ENCODE measurements at regions not wholly inside any gene's neighbourhood (a gene's known extent, or its start where the extent isn't known, plus 50 kb on each side); places are given as distances from the start of the nearest gene placed in this dataset.

DNA sequence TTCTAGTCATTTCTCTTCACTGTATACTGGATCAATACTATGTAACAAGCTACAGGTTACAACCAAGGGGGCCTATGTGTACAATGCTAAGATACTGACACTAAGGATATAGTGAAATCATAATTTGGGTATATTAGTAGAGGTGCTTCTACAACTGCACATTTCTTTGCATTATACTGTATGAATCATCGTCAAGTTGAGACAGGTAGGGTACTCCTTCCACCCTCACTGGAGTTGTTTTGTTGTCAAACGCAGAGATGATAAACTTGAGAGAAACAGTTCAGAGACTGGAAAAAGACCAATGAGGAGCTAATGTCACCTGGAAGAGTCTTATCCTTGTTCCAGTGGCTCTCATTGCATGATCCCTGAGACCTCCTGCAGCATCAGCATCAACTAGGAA lies 208.2 kb upstream of the PRPS1L1 start:
- TF ChIP-seq POLR2AphosphoS5 (IDR thresholded peaks at IDR 0.05; ENCODE audit: low read depth) (no peak), EZH2 (IDR thresholded peaks at IDR 0.05; ENCODE audit: low read depth, unreplicated experiment) (no peak), ZNF114 (CRISPR knock-in tag; IDR thresholded peaks at IDR 0.05) (no peak), EZH2phosphoT487 (IDR thresholded peaks at IDR 0.05; ENCODE audit: unreplicated experiment) (no peak), CREB1 (CRISPR knock-in tag; IDR thresholded peaks at IDR 0.05; ENCODE audit: low read depth) (no peak), JUNB (IDR thresholded peaks at IDR 0.05; ENCODE audit: unreplicated experiment) (no peak), STAT1 (IDR thresholded peaks at IDR 0.05; ENCODE audit: unreplicated experiment) (no peak), ZNF462 (CRISPR knock-in tag; IDR thresholded peaks at IDR 0.05) (no peak), ETS1 (IDR thresholded peaks at IDR 0.05) (no peak)
- TF ChIP-seq, protein P1, sequence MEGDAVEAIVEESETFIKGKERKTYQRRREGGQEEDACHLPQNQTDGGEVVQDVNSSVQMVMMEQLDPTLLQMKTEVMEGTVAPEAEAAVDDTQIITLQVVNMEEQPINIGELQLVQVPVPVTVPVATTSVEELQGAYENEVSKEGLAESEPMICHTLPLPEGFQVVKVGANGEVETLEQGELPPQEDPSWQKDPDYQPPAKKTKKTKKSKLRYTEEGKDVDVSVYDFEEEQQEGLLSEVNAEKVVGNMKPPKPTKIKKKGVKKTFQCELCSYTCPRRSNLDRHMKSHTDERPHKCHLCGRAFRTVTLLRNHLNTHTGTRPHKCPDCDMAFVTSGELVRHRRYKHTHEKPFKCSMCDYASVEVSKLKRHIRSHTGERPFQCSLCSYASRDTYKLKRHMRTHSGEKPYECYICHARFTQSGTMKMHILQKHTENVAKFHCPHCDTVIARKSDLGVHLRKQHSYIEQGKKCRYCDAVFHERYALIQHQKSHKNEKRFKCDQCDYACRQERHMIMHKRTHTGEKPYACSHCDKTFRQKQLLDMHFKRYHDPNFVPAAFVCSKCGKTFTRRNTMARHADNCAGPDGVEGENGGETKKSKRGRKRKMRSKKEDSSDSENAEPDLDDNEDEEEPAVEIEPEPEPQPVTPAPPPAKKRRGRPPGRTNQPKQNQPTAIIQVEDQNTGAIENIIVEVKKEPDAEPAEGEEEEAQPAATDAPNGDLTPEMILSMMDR (conservative IDR thresholded peaks at IDR 0.05; ENCODE audit: low read depth in 2 of 2), result no peak
- TF ChIP-seq, protein P2, sequence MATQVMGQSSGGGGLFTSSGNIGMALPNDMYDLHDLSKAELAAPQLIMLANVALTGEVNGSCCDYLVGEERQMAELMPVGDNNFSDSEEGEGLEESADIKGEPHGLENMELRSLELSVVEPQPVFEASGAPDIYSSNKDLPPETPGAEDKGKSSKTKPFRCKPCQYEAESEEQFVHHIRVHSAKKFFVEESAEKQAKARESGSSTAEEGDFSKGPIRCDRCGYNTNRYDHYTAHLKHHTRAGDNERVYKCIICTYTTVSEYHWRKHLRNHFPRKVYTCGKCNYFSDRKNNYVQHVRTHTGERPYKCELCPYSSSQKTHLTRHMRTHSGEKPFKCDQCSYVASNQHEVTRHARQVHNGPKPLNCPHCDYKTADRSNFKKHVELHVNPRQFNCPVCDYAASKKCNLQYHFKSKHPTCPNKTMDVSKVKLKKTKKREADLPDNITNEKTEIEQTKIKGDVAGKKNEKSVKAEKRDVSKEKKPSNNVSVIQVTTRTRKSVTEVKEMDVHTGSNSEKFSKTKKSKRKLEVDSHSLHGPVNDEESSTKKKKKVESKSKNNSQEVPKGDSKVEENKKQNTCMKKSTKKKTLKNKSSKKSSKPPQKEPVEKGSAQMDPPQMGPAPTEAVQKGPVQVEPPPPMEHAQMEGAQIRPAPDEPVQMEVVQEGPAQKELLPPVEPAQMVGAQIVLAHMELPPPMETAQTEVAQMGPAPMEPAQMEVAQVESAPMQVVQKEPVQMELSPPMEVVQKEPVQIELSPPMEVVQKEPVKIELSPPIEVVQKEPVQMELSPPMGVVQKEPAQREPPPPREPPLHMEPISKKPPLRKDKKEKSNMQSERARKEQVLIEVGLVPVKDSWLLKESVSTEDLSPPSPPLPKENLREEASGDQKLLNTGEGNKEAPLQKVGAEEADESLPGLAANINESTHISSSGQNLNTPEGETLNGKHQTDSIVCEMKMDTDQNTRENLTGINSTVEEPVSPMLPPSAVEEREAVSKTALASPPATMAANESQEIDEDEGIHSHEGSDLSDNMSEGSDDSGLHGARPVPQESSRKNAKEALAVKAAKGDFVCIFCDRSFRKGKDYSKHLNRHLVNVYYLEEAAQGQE (IDR thresholded peaks at IDR 0.05; ENCODE audit: unreplicated experiment), result no peak

All from GM23338 (cell line).